Jurkat, Clone E6-1 (cell line): ENCODE measurements at regions not wholly inside any gene's neighbourhood (a gene's known extent, or its start where the extent isn't known, plus 50 kb on each side); places are given as distances from the start of the nearest gene placed in this dataset.
"Not testable (repeated sequence)": the region's sequence is repeated elsewhere in the genome, so short reads cannot be mapped to it uniquely, and the experiment has no call there.

Experiments used
- DNase-seq: peaks from one replicate; pipeline ENCODE4 v3.0.0-alpha.2; 2011; ENCODE audit warnings: low read depth, low spot score
- H3K4me3 ChIP-seq: 2 replicates; pipeline ENCODE4 v1.5.1; 2011; ENCODE audit warnings: mild to moderate bottlenecking, low read length, control low read depth, moderate library complexity

GRCh38 chr7:153130052-153130451, 370.5 kb downstream of the ACTR3B start:
- no peak overlapping the region for H3K4me3 ChIP-seq
- no peak for DNase-seq

DNA sequence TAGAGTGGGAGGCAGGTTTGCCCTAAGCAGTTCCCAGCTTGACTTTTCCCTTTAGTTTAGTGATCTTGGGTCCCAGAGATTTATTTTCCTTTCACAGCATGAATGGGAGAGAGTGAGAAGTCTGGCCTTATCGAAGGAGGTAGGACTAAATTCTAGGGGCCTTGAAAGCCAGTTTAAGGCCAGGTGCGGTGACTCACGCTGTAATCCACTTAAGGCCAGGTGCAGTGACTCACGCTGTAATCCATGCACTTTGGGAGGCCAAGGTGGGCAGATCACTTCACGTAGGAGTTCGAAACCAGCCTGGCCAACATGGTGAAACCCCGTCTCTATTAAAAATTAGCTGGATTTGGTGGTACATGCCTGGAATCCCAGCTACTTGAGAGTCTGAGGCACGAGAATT, 392.2 kb downstream of the ACTR3B start:
- H3K4me3 ChIP-seq: no peak overlapping the region
- no peak for DNase-seq

DNA sequence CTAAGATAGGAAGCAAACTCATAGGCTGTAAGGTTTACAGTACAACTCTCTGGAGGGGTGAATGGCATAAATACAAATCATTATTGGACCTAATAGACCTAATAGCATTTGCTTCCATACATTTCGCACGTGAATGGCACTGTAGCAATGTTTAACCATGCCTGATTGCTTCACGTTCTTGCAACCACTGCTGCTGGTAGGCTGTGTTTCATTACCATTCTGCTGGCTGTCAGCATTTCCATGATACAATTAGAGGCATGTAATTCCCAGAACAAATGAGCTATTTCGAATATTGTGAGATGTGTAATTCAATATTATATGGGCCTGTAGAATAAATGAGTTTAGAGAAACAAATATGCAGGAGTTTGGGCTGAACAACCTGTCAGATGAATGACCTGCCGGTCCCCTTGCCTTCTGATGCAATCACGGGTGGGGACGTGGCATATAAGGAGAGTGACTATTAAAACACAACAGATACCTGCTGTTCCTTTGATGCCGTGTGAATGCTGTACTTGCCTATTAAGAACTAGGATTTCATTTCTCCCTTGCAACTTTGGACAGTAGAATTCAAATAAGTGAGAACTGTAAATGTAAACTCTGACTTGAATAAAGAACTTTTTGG, 393.4 kb downstream of the ACTR3B start:
- H3K4me3 ChIP-seq: no peak overlapping the region
- no peak for DNase-seq

DNA sequence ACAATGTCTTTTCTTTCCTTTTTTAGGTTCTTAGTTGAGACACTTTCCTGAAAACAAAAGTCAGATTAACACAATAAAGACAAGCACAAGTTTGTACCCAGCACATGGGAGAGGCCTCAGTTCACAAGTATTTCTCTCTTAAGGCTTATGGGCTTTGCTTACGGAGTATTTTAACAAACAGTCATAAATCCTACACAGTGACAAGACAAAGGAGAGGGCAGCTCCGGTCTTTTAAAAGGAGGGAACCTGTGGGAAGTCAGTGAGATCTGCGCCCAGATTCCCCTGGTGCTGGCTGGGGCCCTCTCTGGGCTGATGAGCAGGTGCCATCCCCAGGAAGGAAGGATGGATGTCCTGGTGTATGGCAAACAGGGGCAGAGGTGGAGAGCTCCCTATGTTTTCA, 398.6 kb downstream of the ACTR3B start:
- no peak for DNase-seq
- no peak overlapping the region for H3K4me3 ChIP-seq

- peak; percentile 83 for DNase-seq
- H3K4me3 ChIP-seq: no peak overlapping the region
Observed at GRCh38 chr7:153170287-153170686, 410.7 kb downstream of the ACTR3B start.

- no peak overlapping the region for H3K4me3 ChIP-seq
- no peak for DNase-seq
Observed at GRCh38 chr7:153185936-153186335, 426.4 kb downstream of the ACTR3B start.

DNA sequence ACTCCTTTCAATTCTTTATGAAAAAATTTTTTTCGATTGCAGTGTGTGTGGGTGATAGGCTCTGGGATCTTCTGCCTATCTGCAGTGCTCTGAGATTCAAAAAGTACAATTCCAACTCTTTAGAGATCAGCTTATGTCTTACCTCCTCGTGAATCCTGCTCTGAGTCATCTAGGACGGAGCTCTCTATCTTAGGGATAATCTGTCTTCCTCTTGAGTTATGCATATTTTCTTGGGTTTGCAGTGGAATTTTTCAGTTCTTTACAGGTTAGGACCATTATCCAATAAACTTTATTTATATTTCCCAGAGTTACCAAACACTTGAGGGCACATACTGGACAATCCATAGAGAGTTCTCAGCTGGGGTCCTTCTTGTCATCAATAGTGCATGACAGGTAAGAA, 428.6 kb downstream of the ACTR3B start:
- DNase-seq: no peak
- H3K4me3 ChIP-seq: no peak overlapping the region

GRCh38 chr7:153188630-153189029, 429.1 kb downstream of the ACTR3B start:
- no peak overlapping the region for H3K4me3 ChIP-seq
- no peak for DNase-seq

- peak; percentile 36 for DNase-seq
- H3K4me3 ChIP-seq: no peak overlapping the region
Observed at GRCh38 chr7:153190452-153190851, 430.9 kb downstream of the ACTR3B start.

DNA sequence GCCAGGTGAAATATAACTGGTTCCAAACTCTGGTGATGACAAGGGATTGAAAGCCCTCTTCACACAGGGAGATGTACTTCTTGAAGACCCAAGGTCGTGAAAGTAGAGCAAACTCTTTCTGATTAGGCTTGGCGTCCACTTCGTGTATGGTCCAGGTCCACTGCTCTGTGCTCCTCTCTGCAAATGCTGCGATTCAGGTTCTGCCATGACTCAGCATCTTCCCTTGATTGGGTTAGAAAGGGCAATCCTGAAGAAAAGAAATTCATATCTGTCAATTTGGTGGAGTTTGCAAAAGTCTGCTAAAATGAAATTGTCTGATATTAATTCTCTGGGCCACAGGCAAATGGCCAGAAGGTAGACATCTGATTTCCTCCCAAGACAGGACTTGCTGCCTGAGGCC, 431.4 kb downstream of the ACTR3B start:
- H3K4me3 ChIP-seq: no peak overlapping the region
- DNase-seq: no peak

DNA sequence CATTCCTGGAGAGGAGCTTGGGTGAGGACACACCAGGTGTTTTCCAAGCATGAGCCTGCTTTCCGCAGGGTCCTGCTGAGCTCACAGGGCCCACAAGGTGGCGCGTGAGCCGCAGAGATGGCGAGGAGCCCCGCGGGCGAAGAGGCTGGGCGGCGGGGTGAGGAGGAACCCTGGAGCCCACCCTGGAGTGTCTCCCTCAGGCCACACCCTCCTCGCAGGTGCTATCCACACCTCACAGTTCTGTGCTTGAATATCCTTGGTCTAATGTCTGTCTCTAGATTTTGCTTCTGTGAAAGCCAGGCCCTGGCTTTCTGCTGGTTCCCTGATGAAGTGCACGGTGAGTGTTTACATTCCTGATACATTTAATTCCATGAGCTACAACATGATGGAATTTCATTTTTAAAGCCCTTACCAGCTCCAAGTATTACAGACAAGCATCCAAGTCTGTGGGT, 433.6 kb downstream of the ACTR3B start:
- DNase-seq: peak; percentile 19
- H3K4me3 ChIP-seq: no peak overlapping the region

- H3K4me3 ChIP-seq: no peak overlapping the region
- DNase-seq: no peak
Observed at GRCh38 chr7:153217032-153217431, 457.5 kb downstream of the ACTR3B start.

DNA sequence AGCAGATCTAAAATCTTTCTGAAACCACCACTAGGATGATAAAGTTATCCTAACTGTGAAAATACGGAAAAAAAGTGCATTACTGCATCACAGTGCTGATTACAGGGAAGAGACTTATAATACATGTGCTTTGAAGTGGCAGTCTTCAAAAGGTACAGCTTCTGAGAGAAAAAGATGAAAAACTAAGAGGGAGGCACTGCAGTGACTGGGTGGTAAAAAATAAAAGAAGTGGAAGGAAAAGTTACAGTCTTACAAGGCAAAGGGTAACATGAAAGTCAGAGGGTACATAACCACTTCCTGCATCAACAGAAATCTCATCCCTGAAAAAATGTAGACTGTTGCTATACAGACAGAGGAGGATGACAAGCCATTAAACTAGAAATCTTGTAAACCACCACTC, 465.3 kb downstream of the ACTR3B start:
- peak; percentile 84 for DNase-seq

GRCh38 chr7:153245136-153245535, 485.6 kb downstream of the ACTR3B start:
- not testable (repeated sequence) for DNase-seq

More for the DNA sequence above, 465.3 kb downstream of the ACTR3B start:
- no peak overlapping the region for H3K4me3 ChIP-seq

DNA sequence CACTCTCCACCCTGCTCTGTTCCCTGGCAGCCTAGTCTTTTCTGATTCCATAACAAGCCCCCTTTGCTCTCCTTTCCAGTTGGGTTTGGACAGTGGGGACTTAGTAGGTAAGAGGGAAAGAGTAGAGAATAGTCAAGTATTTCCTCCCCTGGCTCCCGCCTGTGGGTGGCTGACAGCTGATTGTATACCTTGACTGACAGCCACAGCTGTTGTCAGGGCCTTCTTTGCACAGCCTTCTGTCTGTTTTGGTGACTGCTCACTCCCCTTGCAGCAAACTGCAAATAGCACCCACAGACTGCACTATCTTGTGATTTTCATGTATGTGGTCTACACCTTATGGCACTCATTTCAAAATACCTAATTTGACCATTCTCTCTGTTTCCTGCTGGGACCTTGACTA, 486.3 kb downstream of the ACTR3B start:
- H3K4me3 ChIP-seq: no peak overlapping the region
- no peak for DNase-seq

More at GRCh38 chr7:153245136-153245535, 485.6 kb downstream of the ACTR3B start:
- H3K4me3 ChIP-seq: not testable (repeated sequence)

DNA sequence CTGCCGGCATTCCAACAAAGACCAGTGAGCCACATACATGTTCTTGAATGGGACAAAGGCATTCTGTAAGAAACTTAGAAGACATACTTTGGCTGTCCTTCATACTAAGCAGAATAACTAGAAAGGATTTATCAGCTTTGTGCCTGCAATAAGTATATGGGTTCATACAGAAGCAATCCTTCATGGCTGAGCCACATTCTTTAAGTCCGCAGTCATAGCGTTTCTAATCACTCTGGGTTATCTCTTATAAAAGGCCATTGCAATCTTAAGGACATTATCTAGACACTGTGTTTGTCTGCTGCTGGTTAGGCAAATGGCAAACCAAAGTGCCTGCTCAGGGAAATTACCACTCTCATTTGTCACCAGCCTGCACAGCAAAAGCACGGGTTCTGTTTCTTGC, 488.4 kb downstream of the ACTR3B start:
- H3K4me3 ChIP-seq: no peak overlapping the region
- no peak for DNase-seq

DNA sequence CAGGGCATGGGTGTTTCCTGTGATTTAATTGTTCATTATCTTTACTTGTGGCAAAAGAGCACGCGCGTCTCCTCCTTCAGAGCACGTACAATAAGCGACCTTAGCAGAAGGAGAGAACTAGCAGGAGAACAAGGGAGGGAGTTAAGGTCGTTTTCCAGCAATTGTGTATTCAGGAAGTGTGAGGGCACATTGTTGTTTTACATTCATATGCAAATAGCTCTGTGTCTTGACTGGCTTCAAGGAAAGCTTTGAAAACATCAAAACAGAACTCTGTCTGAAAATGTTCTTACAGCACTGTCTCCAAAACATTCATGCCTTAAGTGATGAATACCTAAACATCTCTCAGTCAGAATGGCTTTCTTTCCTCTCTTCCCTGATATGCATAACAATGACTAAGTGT, 499.1 kb downstream of the ACTR3B start:
- H3K4me3 ChIP-seq: no peak overlapping the region
- no peak for DNase-seq

DNA sequence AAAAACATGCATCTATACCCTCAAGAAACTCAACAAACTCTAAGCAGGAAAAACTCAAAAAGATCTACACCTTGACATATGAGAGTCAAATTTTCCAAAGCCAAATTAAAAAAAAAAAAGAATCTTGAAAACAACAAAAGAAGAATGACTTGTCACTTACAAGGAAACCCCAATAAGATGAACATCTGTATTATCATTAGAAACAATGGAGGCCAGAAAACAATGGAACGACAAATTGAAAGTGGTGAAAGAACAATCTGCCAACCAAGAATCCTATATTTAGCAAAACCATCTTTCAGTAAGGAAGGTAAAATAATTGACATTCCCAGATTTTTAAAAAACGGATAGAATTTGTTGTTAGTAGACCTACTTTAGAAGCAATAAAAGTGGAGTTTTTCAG, 516.8 kb downstream of the ACTR3B start:
- DNase-seq: no peak
- no peak overlapping the region for H3K4me3 ChIP-seq

- H3K4me3 ChIP-seq: no peak overlapping the region
Observed at GRCh38 chr7:153286763-153287162, 527.2 kb downstream of the ACTR3B start.

DNA sequence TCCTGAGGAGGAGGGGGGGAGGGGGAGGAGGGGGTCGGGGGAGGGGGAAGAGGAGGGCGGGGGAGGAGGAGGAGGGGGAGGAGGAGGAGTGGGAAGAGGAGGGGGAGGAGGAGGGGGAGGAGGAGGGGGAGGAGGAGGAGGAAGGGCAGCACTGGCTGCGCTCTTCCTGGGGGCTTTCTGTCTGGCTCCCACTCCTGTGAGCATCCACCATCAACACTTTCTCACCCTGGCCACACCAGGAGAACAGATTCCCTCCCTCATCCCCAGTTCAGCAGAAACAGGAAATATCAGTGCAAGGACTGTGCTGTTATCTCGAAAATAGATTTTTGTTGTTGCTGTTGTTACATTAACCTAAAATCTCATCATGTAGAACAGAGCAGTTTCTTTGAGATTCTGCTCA, 530.5 kb downstream of the ACTR3B start:
- no peak overlapping the region for H3K4me3 ChIP-seq
- DNase-seq: no peak

More at GRCh38 chr7:153286763-153287162, 527.2 kb downstream of the ACTR3B start:
- no peak for DNase-seq

GRCh38 chr7:153297141-153297540, 537.6 kb downstream of the ACTR3B start:
- DNase-seq: no peak

More at GRCh38 chr7:153297141-153297540, 537.6 kb downstream of the ACTR3B start:
- no peak overlapping the region for H3K4me3 ChIP-seq
